Prostate gland (tissue), 2 donors: ENCODE measurements at regions not wholly inside any gene's neighbourhood (a gene's known extent, or its start where the extent isn't known, plus 50 kb on each side); places are given as distances from the start of the nearest gene placed in this dataset.

Experiments
- CTCF ChIP-seq, 4 experiments: fragments of 200-600 bp in 2 of 4; fragments of 450-650 bp in 2 of 4; sonication (generic) in 2 of 4; IDR thresholded peaks; 1 replicate in 3 of 4; 2 replicates in 1 of 4; pipeline ENCODE4 v1.5.1; 2016 to 2019; ENCODE audit warnings: antibody characterized with exemption in 4 of 4, mild to moderate bottlenecking in 2 of 4, moderate library complexity in 2 of 4
- POLR2A ChIP-seq: fragments of 450-650 bp; IDR thresholded peaks from one replicate; pipeline ENCODE4 v1.6.1; 2016; ENCODE audit warnings: antibody characterized with exemption, mild to moderate bottlenecking

- peak in 3 of 4 experiments; percentile 38 to 59 (median 51) for TF ChIP-seq CTCF (IDR thresholded peaks at IDR 0.05)
- no peak for TF ChIP-seq POLR2A
Observed at GRCh38 chr13:72565893-72566292, 161.5 kb downstream of the MZT1 start.
